ENCODE measurements at regions not wholly inside any gene's neighbourhood (a gene's known extent, or its start where the extent isn't known, plus 50 kb on each side); places are given as distances from the start of the nearest gene placed in this dataset.
A peak's percentile ranks its signal among the peaks of the same experiment; 100 is the strongest.

- Histone ChIP-seq H2AFZ (ENCODE audit: control insufficient read depth, low read length) (no peak overlapping the region), H3K27me3 (ENCODE audit: control insufficient read depth, extremely low read depth, insufficient read depth, low read length) (no peaks in the 10 kb centered on the region), H4K20me1 (ENCODE audit: control insufficient read depth, extremely low read depth, insufficient read depth, low read length) (no peaks in the 10 kb centered on the region), H3K4me3 (ENCODE audit: control insufficient read depth in 2 of 3, extremely low read depth in 1 of 3, insufficient read depth in 2 of 3, low read depth in 1 of 3, low read length in 3 of 3) (no peak overlapping the region), H3K79me2 (ENCODE audit: control insufficient read depth, insufficient read depth, low read length) (no peaks in the 10 kb centered on the region), H3K27ac (ENCODE audit: control insufficient read depth, insufficient read depth, low read length) (no peak overlapping the region), H3K9ac (ENCODE audit: control insufficient read depth, extremely low read depth, insufficient read depth, low read length) (no peak overlapping the region), H3K9me1 (ENCODE audit: control insufficient read depth, extremely low read depth, insufficient read depth, low read length) (no peaks in the 10 kb centered on the region), H3K9me3 (ENCODE audit: control insufficient read depth, low read depth, low read length) (no peaks in the 10 kb centered on the region), H3K4me2 (ENCODE audit: control insufficient read depth, extremely low read depth, insufficient read depth, low read depth, low read length) (no peak overlapping the region), H3K36me3 (ENCODE audit: control insufficient read depth in 2 of 2, extremely low read depth in 1 of 2, insufficient read depth in 2 of 2, low read length in 2 of 2) (no peaks in the 10 kb centered on the region), H3K4me1 (ENCODE audit: control insufficient read depth, extremely low read depth, insufficient read depth, low read length) (peaks cover 20% of the 10 kb centered on the region)
- FAIRE-seq (no peak), DNase-seq (ENCODE audit: low read depth, low spot score) (no peak)
- TF ChIP-seq EZH2 (IDR thresholded peaks at IDR 0.05; ENCODE audit: low read length) (no peak), CTCF (optimal IDR thresholded peaks at IDR 0.05 in 1 of 3, IDR thresholded peaks at IDR 0.05 in 1 of 3, conservative IDR thresholded peaks at IDR 0.05 in 1 of 3; ENCODE audit: extremely low read depth in 1 of 3, insufficient read depth in 2 of 3, low read length in 3 of 3) (no peak)
- dilution Hi-C loops (cut with MboI; ENCODE audit: extremely low pct_ligation_motif_present, low sequenced_read_pairs): no loop called here
These were observed 125.7 kb upstream of the PHACTR1 start for GRCh38 chr6:12590901-12591300.

GRCh38 chr6:12592634-12593033, 123.9 kb upstream of the PHACTR1 start:
- H3K27me3 ChIP-seq (ENCODE audit: control insufficient read depth, extremely low read depth, insufficient read depth, low read length): no peaks in the 10 kb centered on the region
- peak; percentile 65 for FAIRE-seq
- no peaks in the 10 kb centered on the region for H3K36me3 ChIP-seq (ENCODE audit: control insufficient read depth in 2 of 2, extremely low read depth in 1 of 2, insufficient read depth in 2 of 2, low read length in 2 of 2)
- no peak for DNase-seq (ENCODE audit: low read depth, low spot score)
- H3K27ac ChIP-seq (ENCODE audit: control insufficient read depth, insufficient read depth, low read length): no peak overlapping the region
- H3K9ac ChIP-seq (ENCODE audit: control insufficient read depth, extremely low read depth, insufficient read depth, low read length): no peak overlapping the region
- no peaks in the 10 kb centered on the region for H3K9me1 ChIP-seq (ENCODE audit: control insufficient read depth, extremely low read depth, insufficient read depth, low read length)
- peak overlapping the region; percentile 67 for H2AFZ ChIP-seq (ENCODE audit: control insufficient read depth, low read length)
- peaks cover 10% of the 10 kb centered on the region for H3K4me1 ChIP-seq (ENCODE audit: control insufficient read depth, extremely low read depth, insufficient read depth, low read length)
- H3K4me2 ChIP-seq (ENCODE audit: control insufficient read depth, extremely low read depth, insufficient read depth, low read depth, low read length): peak overlapping the region; percentile 25
- H3K4me3 ChIP-seq (ENCODE audit: control insufficient read depth in 2 of 3, extremely low read depth in 1 of 3, insufficient read depth in 2 of 3, low read depth in 1 of 3, low read length in 3 of 3): no peak overlapping the region
- H3K9me3 ChIP-seq (ENCODE audit: control insufficient read depth, low read depth, low read length): no peaks in the 10 kb centered on the region
- dilution Hi-C loops (cut with MboI; ENCODE audit: extremely low pct_ligation_motif_present, low sequenced_read_pairs): no loop called here
- no peak for TF ChIP-seq CTCF (optimal IDR thresholded peaks at IDR 0.05 in 1 of 3, IDR thresholded peaks at IDR 0.05 in 1 of 3, conservative IDR thresholded peaks at IDR 0.05 in 1 of 3; ENCODE audit: extremely low read depth in 1 of 3, insufficient read depth in 2 of 3, low read length in 3 of 3)
- TF ChIP-seq EZH2 (IDR thresholded peaks at IDR 0.05; ENCODE audit: low read length): no peak
- no peaks in the 10 kb centered on the region for H3K79me2 ChIP-seq (ENCODE audit: control insufficient read depth, insufficient read depth, low read length)
- H4K20me1 ChIP-seq (ENCODE audit: control insufficient read depth, extremely low read depth, insufficient read depth, low read length): no peaks in the 10 kb centered on the region
